GM12878 (cell line): ENCODE measurements at regions not wholly inside any gene's neighbourhood (a gene's known extent, or its start where the extent isn't known, plus 50 kb on each side); places are given as distances from the start of the nearest gene placed in this dataset.

Source experiments
- ATAC-seq: fragments of 200-7000 bp; cut with Tn5 transposase; 3 replicates; pipeline ENCODE4 v1.9.1; 2020; ENCODE audit warnings: mild to moderate bottlenecking, moderate library complexity
- BruUV-seq: library from RNA; stranded (reverse); fragments of 400-500 nt; replicated peaks from 2 replicates; lab custom pipeline; 2021; lab: Mats Ljungman, UMichigan
- CTCF ChIA-PET: fragments of 300-600 bp; sonication (Branson Sonifier 250); formaldehyde crosslinking; extraction: SDS; loops from one replicate; lab custom pipeline; 2021; ENCODE audit warnings: inconsistent platforms; lab: Yijun Ruan, JAX
- POLR2A ChIA-PET: fragments of 350-600 bp; formaldehyde crosslinking; extraction: SDS; loops from one replicate; lab custom pipeline; 2021; ENCODE audit warnings: inconsistent platforms; lab: Charles Lee
- RAD21 ChIA-PET: fragments of 300-600 bp; sonication (Branson Sonifier 250); formaldehyde crosslinking; loops from one replicate; lab custom pipeline; 2023; ENCODE audit warnings: antibody characterized with exemption; ENCODE audit not compliant: unreplicated experiment; lab: Charles Lee
- SMC1A ChIA-PET: fragments of 300-600 bp; sonication (Branson Sonifier 250); formaldehyde crosslinking; loops from one replicate; lab custom pipeline; 2023; ENCODE audit not compliant: unreplicated experiment, uncharacterized antibody; lab: Charles Lee
- DNase-seq: peaks from one replicate; pipeline ENCODE4 v3.0.0-alpha.2; 2011; ENCODE audit warnings: low read depth, low spot score
- FAIRE-seq: peaks from 3 replicates; lab custom pipeline; 2011; peaks lifted over from hg19 to GRCh38; lab: Jason Lieb, UNC
- H2AFZ ChIP-seq: 2 replicates; pipeline ENCODE4 v1.6.0; 2011; ENCODE audit warnings: low read depth, low read length, control low read depth; ENCODE audit not compliant: control insufficient read depth
- H3K27ac ChIP-seq: 2 replicates; pipeline ENCODE4 v1.5.1; 2011; ENCODE audit warnings: control low read depth; ENCODE audit not compliant: control insufficient read depth, insufficient read depth
- H3K27me3 ChIP-seq, 2 experiments: replicated peaks in 1 of 2; 2 replicates each; pipeline versions ENCODE4 v1.6.0 to v1.6.1; 2011; ENCODE audit warnings: low read length in 1 of 2; ENCODE audit not compliant: control insufficient read depth in 2 of 2, insufficient read depth in 2 of 2
- H3K36me3 ChIP-seq, 2 experiments: 2 replicates each; pipeline ENCODE4 v1.5.1; 2011; ENCODE audit warnings: low read length in 1 of 2; ENCODE audit not compliant: control insufficient read depth in 2 of 2, insufficient read depth in 2 of 2
- H3K4me1 ChIP-seq: 2 replicates; pipeline ENCODE4 v1.6.1; 2011; ENCODE audit warnings: mild to moderate bottlenecking, low read length, moderate library complexity, mixed read lengths; ENCODE audit not compliant: control insufficient read depth, insufficient read depth
- H3K4me2 ChIP-seq: 2 replicates; pipeline ENCODE4 v1.6.0; 2011; ENCODE audit warnings: control low read depth; ENCODE audit not compliant: control insufficient read depth, insufficient read depth
- H3K4me3 ChIP-seq: fragments of 200-600 bp; sonication (generic); 2 replicates; pipeline ENCODE4 v1.5.1; 2016
- H3K79me2 ChIP-seq: 2 replicates; pipeline ENCODE4 v1.6.0; 2011; ENCODE audit warnings: low read length; ENCODE audit not compliant: control insufficient read depth, insufficient read depth
- H3K9ac ChIP-seq: 2 replicates; pipeline ENCODE4 v1.8.0; 2011; ENCODE audit warnings: low read length, control low read depth, mixed read lengths; ENCODE audit not compliant: control insufficient read depth, insufficient read depth
- H3K9me3 ChIP-seq: replicated peaks from 3 replicates; pipeline ENCODE4 v1.5.1; 2011; ENCODE audit warnings: mild to moderate bottlenecking, low read length; ENCODE audit not compliant: control insufficient read depth, insufficient read depth
- H4K20me1 ChIP-seq: 2 replicates; pipeline ENCODE4 v1.6.0; 2011; ENCODE audit not compliant: control insufficient read depth, insufficient read depth
- BACH1 ChIP-seq: fragments of 450-650 bp; IDR thresholded peaks from 2 replicates; pipeline ENCODE4 v1.6.1; 2017; ENCODE audit warnings: mild to moderate bottlenecking, borderline replicate concordance
- BMI1 ChIP-seq: fragments of 450-650 bp; IDR thresholded peaks from 2 replicates; pipeline ENCODE4 v1.6.1; 2016; ENCODE audit warnings: mild to moderate bottlenecking, moderate library complexity, borderline replicate concordance
- HDAC6 ChIP-seq: fragments of 200-600 bp; sonication (generic); IDR thresholded peaks from one replicate; pipeline ENCODE4 v1.8.0; 2017; ENCODE audit warnings: antibody characterized with exemption; ENCODE audit not compliant: unreplicated experiment
- NFYA ChIP-seq: IDR thresholded peaks from 2 replicates; pipeline ENCODE4 v1.6.1; 2011; ENCODE audit warnings: low read depth, mild to moderate bottlenecking, low read length, improper control_type of control experiment, borderline replicate concordance
- POLR2AphosphoS5 ChIP-seq: IDR thresholded peaks from 2 replicates; pipeline ENCODE4 v1.6.1; 2011; ENCODE audit warnings: mild to moderate bottlenecking, low read length, inconsistent platforms
- RFX5 ChIP-seq: IDR thresholded peaks from 2 replicates; pipeline ENCODE4 v1.6.1; 2011; ENCODE audit warnings: low read depth, low read length, improper control_type of control experiment
- SIN3A ChIP-seq: IDR thresholded peaks from 2 replicates; pipeline ENCODE4 v1.6.1; 2012; ENCODE audit warnings: low read depth, low read length, improper control_type of control experiment
- SMARCA5 ChIP-seq: fragments of 450-650 bp; IDR thresholded peaks from 2 replicates; pipeline ENCODE4 v1.6.1; 2017; ENCODE audit warnings: mild to moderate bottlenecking
- WRNIP1 ChIP-seq: IDR thresholded peaks from 2 replicates; pipeline ENCODE4 v1.6.1; 2011; ENCODE audit warnings: low read depth, low read length, improper control_type of control experiment, borderline replicate concordance
- ZZZ3 ChIP-seq: IDR thresholded peaks from 2 replicates; pipeline ENCODE4 v1.6.1; 2011; ENCODE audit warnings: low read depth; ENCODE audit not compliant: control insufficient read depth, insufficient read length
- WGBS: methylation state at CpG from one replicate; pipeline ENCODE4 v1.1.6; 2016; ENCODE audit warnings: low lambda C conversion rate; ENCODE audit not compliant: insufficient replicate concordance, insufficient coverage; ENCODE audit errors: missing lambda C conversion rate; 5-methylcytosine and 5-hydroxymethylcytosine counted together
- in situ Hi-C: fragments of 300-500 bp; cut with MboI; formaldehyde crosslinking; loops from 9 replicates; pipeline ENCODE4 v1.14.3; 2018; ENCODE audit warnings: mixed read lengths
- intact Hi-C: fragments of 100-400 bp; cut with micrococcal nuclease; formaldehyde crosslinking; loops from one replicate; pipeline ENCODE4 v1.14.2; 2022; ENCODE audit not compliant: unreplicated experiment
- TF ChIP-seq, protein P1 (sequence below): fragments of 150-350 bp; IDR thresholded peaks from 2 replicates; pipeline ENCODE4 v1.6.1; 2016; ENCODE audit warnings: low read depth, low read length
- TF ChIP-seq, protein P2 (sequence below): fragments of 450-650 bp; IDR thresholded peaks from 2 replicates; pipeline ENCODE4 v1.6.1; 2016; ENCODE audit warnings: mild to moderate bottlenecking

DNA sequence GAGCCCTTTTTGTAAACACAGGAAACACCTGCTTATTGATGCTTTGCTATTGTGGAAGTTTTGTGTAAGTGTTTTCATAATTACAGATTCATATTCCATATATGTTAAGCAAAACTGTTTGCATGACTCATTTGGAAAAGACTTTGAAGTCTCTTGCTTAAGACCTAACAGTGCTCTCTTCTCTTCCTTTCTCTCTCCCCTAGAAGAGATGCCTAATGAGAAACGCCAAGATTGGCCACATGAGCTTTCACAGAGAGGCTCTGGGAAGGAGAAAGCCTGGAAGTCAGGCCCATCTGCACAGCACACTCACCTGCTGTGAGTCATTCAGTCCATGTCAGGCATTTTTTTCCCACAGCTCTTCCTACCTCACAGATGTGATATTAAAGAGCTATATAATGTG is 101.6 kb upstream of the PALMD start:
- ATAC-seq (peak; percentile 58), DNase-seq (no peak)
- Histone ChIP-seq H3K79me2 (no peaks in the 10 kb centered on the region), H4K20me1 (no peaks in the 10 kb centered on the region), H3K4me2 (no peak overlapping the region)
- in situ Hi-C loops (no loop called here), intact Hi-C loops (no loop called here)
- 0% methylated on average over 1 of the region's 1 CpG for WGBS
- CTCF ChIA-PET: no interaction called here
- no peak for TF ChIP-seq BMI1
- TF ChIP-seq, all 136 proteins: peak for 0
- Histone ChIP-seq H3K4me3 (no peak overlapping the region), H3K27me3 (no peaks in the 10 kb centered on the region), H3K9ac (no peak overlapping the region), H3K27ac (no peak overlapping the region), H3K9me3 (no peaks in the 10 kb centered on the region), H3K4me1 (no peaks in the 10 kb centered on the region; the same call in 1 of the 2 replicates), H3K36me3 (no peaks in the 10 kb centered on the region), H2AFZ (no peak overlapping the region)
- ChIA-PET RAD21 (no interaction called here), POLR2A (no interaction called here), SMC1A (interaction anchor here (0.7 to 0.8 kb wide), 2 partner anchors 9 to 12 kb away, joined by 3 to 4 read pairs; no protein-coding TSS in a partner anchor)
- no TSS peak for BruUV-seq
- no peak for FAIRE-seq

DNA sequence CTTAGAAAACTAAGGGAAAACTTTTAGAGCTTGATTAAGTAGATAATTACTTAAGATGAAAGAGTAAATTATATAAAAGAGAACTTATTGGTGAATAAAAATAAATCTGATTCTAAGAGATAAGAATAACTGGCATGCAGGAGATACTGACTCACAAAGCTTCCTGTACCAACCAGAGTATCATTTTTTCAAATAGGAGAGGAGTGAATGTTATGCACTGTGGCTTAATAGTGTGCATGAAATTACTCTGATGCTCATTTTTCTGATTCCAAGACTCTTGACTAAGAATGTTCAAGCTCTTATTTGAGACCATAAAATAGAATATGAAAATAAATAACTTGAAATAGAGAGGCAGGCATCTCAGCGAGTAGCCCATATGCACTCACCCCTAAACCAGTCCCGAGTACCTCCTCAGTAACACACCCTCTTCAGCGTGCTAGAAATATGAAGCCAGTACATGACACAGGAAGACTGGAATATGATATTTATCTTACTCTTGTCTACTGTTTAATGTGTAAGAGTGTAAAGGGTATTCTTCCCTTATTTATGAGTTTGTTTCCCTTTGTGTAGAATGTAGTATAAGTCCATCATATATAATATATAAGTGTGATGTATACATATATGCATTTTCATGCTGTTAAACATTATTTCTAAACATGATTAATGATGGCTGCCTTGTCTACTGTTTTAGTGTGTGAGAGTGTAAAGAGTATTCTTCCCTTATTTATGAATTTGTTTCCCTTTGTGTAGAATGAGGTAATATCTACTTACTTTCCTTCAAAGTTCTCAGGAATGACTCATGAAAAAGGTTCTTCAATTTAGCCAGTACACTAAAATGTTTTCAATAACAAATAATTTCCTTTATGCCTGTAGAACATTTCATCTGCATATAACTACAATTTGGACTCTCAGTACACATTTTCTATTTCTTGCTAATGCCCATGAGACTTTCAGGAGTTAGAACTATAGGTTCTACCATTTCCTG is 99.2 kb upstream of the PALMD start:
- no peak overlapping the region for H3K27ac ChIP-seq
- no peaks in the 10 kb centered on the region for H3K9me3 ChIP-seq
- H3K79me2 ChIP-seq: no peaks in the 10 kb centered on the region
- POLR2A ChIA-PET: no interaction called here
- SMC1A ChIA-PET: interaction anchor here (1.6 kb wide), 1 partner anchor 9 kb away, joined by 3 read pairs; no protein-coding TSS in a partner anchor
- ATAC-seq (no peak), DNase-seq (no peak), FAIRE-seq (no peak)
- 66% methylated on average over 3 of the region's 3 CpGs for WGBS
- no peak overlapping the region for H2AFZ ChIP-seq
- BruUV-seq: no TSS peak
- no peaks in the 10 kb centered on the region for H3K27me3 ChIP-seq
- H3K36me3 ChIP-seq: no peaks in the 10 kb centered on the region
- H4K20me1 ChIP-seq: no peaks in the 10 kb centered on the region
- CTCF ChIA-PET: no interaction called here
- H3K4me2 ChIP-seq: no peak overlapping the region
- in situ Hi-C loops: no loop called here
- RAD21 ChIA-PET: no interaction called here
- no peak overlapping the region for H3K4me3 ChIP-seq
- H3K9ac ChIP-seq: no peak overlapping the region
- H3K4me1 ChIP-seq: no peaks in the 10 kb centered on the region; the same call in 1 of the 2 replicates
- intact Hi-C loops: no loop called here
- TF ChIP-seq, protein P1, sequence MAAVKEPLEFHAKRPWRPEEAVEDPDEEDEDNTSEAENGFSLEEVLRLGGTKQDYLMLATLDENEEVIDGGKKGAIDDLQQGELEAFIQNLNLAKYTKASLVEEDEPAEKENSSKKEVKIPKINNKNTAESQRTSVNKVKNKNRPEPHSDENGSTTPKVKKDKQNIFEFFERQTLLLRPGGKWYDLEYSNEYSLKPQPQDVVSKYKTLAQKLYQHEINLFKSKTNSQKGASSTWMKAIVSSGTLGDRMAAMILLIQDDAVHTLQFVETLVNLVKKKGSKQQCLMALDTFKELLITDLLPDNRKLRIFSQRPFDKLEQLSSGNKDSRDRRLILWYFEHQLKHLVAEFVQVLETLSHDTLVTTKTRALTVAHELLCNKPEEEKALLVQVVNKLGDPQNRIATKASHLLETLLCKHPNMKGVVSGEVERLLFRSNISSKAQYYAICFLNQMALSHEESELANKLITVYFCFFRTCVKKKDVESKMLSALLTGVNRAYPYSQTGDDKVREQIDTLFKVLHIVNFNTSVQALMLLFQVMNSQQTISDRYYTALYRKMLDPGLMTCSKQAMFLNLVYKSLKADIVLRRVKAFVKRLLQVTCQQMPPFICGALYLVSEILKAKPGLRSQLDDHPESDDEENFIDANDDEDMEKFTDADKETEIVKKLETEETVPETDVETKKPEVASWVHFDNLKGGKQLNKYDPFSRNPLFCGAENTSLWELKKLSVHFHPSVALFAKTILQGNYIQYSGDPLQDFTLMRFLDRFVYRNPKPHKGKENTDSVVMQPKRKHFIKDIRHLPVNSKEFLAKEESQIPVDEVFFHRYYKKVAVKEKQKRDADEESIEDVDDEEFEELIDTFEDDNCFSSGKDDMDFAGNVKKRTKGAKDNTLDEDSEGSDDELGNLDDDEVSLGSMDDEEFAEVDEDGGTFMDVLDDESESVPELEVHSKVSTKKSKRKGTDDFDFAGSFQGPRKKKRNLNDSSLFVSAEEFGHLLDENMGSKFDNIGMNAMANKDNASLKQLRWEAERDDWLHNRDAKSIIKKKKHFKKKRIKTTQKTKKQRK: no peak
- TF ChIP-seq ZZZ3: no peak
- no peak for TF ChIP-seq WRNIP1
- TF ChIP-seq SMARCA5: no peak
- no peak for TF ChIP-seq RFX5
- no peak for TF ChIP-seq HDAC6
- no peak for TF ChIP-seq NFYA
- no peak for TF ChIP-seq SIN3A
- no peak for TF ChIP-seq POLR2AphosphoS5
- TF ChIP-seq, protein P2, sequence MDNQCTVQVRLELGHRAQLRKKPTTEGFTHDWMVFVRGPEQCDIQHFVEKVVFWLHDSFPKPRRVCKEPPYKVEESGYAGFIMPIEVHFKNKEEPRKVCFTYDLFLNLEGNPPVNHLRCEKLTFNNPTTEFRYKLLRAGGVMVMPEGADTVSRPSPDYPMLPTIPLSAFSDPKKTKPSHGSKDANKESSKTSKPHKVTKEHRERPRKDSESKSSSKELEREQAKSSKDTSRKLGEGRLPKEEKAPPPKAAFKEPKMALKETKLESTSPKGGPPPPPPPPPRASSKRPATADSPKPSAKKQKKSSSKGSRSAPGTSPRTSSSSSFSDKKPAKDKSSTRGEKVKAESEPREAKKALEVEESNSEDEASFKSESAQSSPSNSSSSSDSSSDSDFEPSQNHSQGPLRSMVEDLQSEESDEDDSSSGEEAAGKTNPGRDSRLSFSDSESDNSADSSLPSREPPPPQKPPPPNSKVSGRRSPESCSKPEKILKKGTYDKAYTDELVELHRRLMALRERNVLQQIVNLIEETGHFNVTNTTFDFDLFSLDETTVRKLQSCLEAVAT: no peak
- TF ChIP-seq BACH1: no peak
